H9 (cell line): ENCODE measurements at regions not wholly inside any gene's neighbourhood (a gene's known extent, or its start where the extent isn't known, plus 50 kb on each side); places are given as distances from the start of the nearest gene placed in this dataset.

Experiments
- DNase-seq: peaks from one replicate; pipeline ENCODE4 v3.0.0-alpha.2; 2017
- H2AFZ ChIP-seq: one replicate; pipeline ENCODE4 v1.6.1; 2013; ENCODE audit warnings: mild to moderate bottlenecking, low read length, control low read depth, moderate library complexity
- H2AK5ac ChIP-seq: 2 replicates; pipeline ENCODE4 v1.6.1; 2013; ENCODE audit warnings: low read length, control low read depth, mixed read lengths; ENCODE audit not compliant: insufficient read length
- H2BK120ac ChIP-seq: one replicate; pipeline ENCODE4 v1.6.1; 2013; ENCODE audit warnings: low read depth, mild to moderate bottlenecking, low read length, control low read depth, inconsistent platforms; ENCODE audit not compliant: poor library complexity, severe bottlenecking
- H2BK12ac ChIP-seq: 2 replicates; pipeline ENCODE4 v1.6.1; 2013; ENCODE audit warnings: low read length, control low read depth, mixed read lengths, low read depth; ENCODE audit not compliant: insufficient read length
- H2BK15ac ChIP-seq: 2 replicates; pipeline ENCODE4 v1.6.1; 2013; ENCODE audit warnings: low read depth, low read length, control low read depth
- H2BK20ac ChIP-seq: one replicate; pipeline ENCODE4 v1.6.1; 2013; ENCODE audit warnings: low read depth, mild to moderate bottlenecking, low read length, control low read depth, inconsistent platforms; ENCODE audit not compliant: poor library complexity, severe bottlenecking
- H2BK5ac ChIP-seq: 2 replicates; pipeline ENCODE4 v1.6.1; 2013; ENCODE audit warnings: low read length, control low read depth, mixed read lengths; ENCODE audit not compliant: insufficient read length
- H3K14ac ChIP-seq: 2 replicates; pipeline ENCODE4 v1.6.1; 2013; ENCODE audit warnings: low read length, control low read depth; ENCODE audit not compliant: insufficient read depth
- H3K18ac ChIP-seq: 2 replicates; pipeline ENCODE4 v1.6.1; 2013; ENCODE audit warnings: low read depth, mild to moderate bottlenecking, mixed read lengths, low read length, control low read depth; ENCODE audit not compliant: insufficient read length
- H3K23ac ChIP-seq: 2 replicates; pipeline ENCODE4 v1.6.1; 2013; ENCODE audit warnings: low read length, control low read depth, mixed read lengths, low read depth; ENCODE audit not compliant: insufficient read length
- H3K23me2 ChIP-seq: 2 replicates; pipeline ENCODE4 v1.6.1; 2013; ENCODE audit warnings: low read depth, mild to moderate bottlenecking, mixed read lengths, low read length, control low read depth; ENCODE audit not compliant: insufficient read length, poor library complexity, severe bottlenecking
- H3K27ac ChIP-seq: 2 replicates; pipeline ENCODE4 v1.5.1; 2013; ENCODE audit warnings: low read length, control low read depth, mixed read lengths, low read depth; ENCODE audit not compliant: insufficient read length
- H3K27me3 ChIP-seq: 2 replicates; pipeline ENCODE4 v1.6.1; 2013; ENCODE audit warnings: low read length, control low read depth, inconsistent platforms; ENCODE audit not compliant: insufficient read depth
- H3K4ac ChIP-seq: 2 replicates; pipeline ENCODE4 v1.6.1; 2013; ENCODE audit warnings: low read depth, mild to moderate bottlenecking, control low read depth, inconsistent platforms, low read length, moderate library complexity
- H3K4me1 ChIP-seq: 2 replicates; pipeline ENCODE4 v1.6.1; 2013; ENCODE audit warnings: low read length, control low read depth, inconsistent platforms; ENCODE audit not compliant: insufficient read depth
- H3K4me2 ChIP-seq: 2 replicates; pipeline ENCODE4 v1.6.1; 2013; ENCODE audit warnings: low read length, control low read depth, mixed read lengths; ENCODE audit not compliant: insufficient read length, insufficient read depth
- H3K56ac ChIP-seq: 2 replicates; pipeline ENCODE4 v1.6.1; 2013; ENCODE audit warnings: low read depth, mild to moderate bottlenecking, mixed read lengths, low read length, control low read depth; ENCODE audit not compliant: insufficient read length
- H3K79me1 ChIP-seq: 2 replicates; pipeline ENCODE4 v1.6.1; 2013; ENCODE audit warnings: low read depth, mild to moderate bottlenecking, moderate library complexity, low read length, control low read depth, inconsistent platforms; ENCODE audit not compliant: insufficient read depth, poor library complexity, severe bottlenecking
- H3K79me2 ChIP-seq: 2 replicates; pipeline ENCODE4 v1.6.1; 2013; ENCODE audit warnings: low read length, control low read depth, inconsistent platforms; ENCODE audit not compliant: insufficient read depth
- H3K9ac ChIP-seq: 2 replicates; pipeline ENCODE4 v1.6.1; 2013; ENCODE audit warnings: low read length, control low read depth, mixed read lengths; ENCODE audit not compliant: insufficient read length; ENCODE audit errors: extremely low read depth
- H3K9me3 ChIP-seq: one replicate; pipeline ENCODE4 v1.6.1; 2013; ENCODE audit warnings: low read depth, low read length, inconsistent platforms; ENCODE audit not compliant: control insufficient read depth
- H3T11ph ChIP-seq: one replicate; pipeline ENCODE4 v1.6.1; 2013; ENCODE audit warnings: mild to moderate bottlenecking, low read length, control low read depth, inconsistent platforms
- H4K20me1 ChIP-seq: one replicate; pipeline ENCODE4 v1.6.1; 2013; ENCODE audit not compliant: control insufficient read depth, insufficient read length, insufficient read depth
- H4K5ac ChIP-seq: 2 replicates; pipeline ENCODE4 v1.6.1; 2013; ENCODE audit warnings: low read depth, mild to moderate bottlenecking, mixed read lengths, low read length, control low read depth; ENCODE audit not compliant: insufficient read length
- H4K8ac ChIP-seq: replicated peaks from 2 replicates; pipeline ENCODE4 v1.6.1; 2013; ENCODE audit warnings: low read length, control low read depth, mixed read lengths, low read depth; ENCODE audit not compliant: insufficient read length
- H4K91ac ChIP-seq: 2 replicates; pipeline ENCODE4 v1.6.1; 2013; ENCODE audit warnings: low read depth, mild to moderate bottlenecking, moderate library complexity, mixed read lengths, low read length, control low read depth; ENCODE audit not compliant: insufficient read length
- H3K27ac Mint-ChIP-seq, 3 experiments: 2 replicates in 2 of 3; 3 replicates in 1 of 3; pipeline ENCODE4 v1.8.0; 2020 to 2021; ENCODE audit warnings: mixed read lengths in 3 of 3, mild to moderate bottlenecking in 1 of 3, moderate library complexity in 1 of 3
- H3K27me3 Mint-ChIP-seq: 2 replicates; pipeline ENCODE4 v1.8.0; 2021; ENCODE audit warnings: low read depth, mild to moderate bottlenecking, moderate library complexity, mixed read lengths
- H3K36me3 Mint-ChIP-seq, 3 experiments: 2 replicates in 2 of 3; 3 replicates in 1 of 3; pipeline ENCODE4 v1.8.0; 2020 to 2021; ENCODE audit warnings: low read depth in 3 of 3, mixed read lengths in 3 of 3; ENCODE audit not compliant: insufficient read depth in 1 of 3
- H3K4me1 Mint-ChIP-seq, 2 experiments: 2 replicates each; pipeline ENCODE4 v1.8.0; 2020; ENCODE audit warnings: mixed read lengths in 2 of 2
- H3K4me3 Mint-ChIP-seq, 2 experiments: 2 replicates in 1 of 2; 3 replicates in 1 of 2; pipeline ENCODE4 v1.8.0; 2020 to 2021; ENCODE audit warnings: mild to moderate bottlenecking in 2 of 2, mixed read lengths in 2 of 2, moderate library complexity in 1 of 2
- H3K9me3 Mint-ChIP-seq, 2 experiments: 2 replicates in 1 of 2; 3 replicates in 1 of 2; pipeline ENCODE4 v1.8.0; 2020; ENCODE audit warnings: mild to moderate bottlenecking in 2 of 2, mixed read lengths in 2 of 2, moderate library complexity in 1 of 2
- TF ChIP-seq, protein P1 (sequence below): fragments of 200-600 bp; sonication (generic); conservative IDR thresholded peaks from 3 replicates; pipeline ENCODE4 v1.8.0; 2021; ENCODE audit warnings: antibody characterized with exemption, mild to moderate bottlenecking

DNA sequence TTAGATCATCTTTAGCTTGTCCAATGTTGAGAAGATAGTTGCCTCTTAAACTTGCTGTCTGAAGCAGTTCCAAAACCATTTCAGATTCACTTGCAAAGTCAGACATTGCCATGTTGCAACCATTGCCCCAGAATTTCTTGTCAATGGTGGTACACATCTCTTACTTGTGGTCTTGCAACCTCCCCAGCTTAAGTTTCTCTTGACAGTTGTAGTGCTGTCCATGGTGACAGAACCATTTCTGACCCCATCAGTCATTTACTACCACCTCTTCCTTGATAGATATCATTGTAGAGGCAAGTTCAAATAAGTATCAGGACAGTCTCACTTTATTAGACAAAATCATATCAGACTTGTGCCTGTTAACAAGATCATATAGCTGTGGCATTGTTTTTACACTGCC, 407.2 kb upstream of the HNRNPA3 start:
- Histone ChIP-seq H2AK5ac (no peak overlapping the region), H3K27ac (no peak overlapping the region)

More for the DNA sequence above, 407.2 kb upstream of the HNRNPA3 start:
- no peaks in the 10 kb centered on the region for H3K9me3 ChIP-seq
- H3K4ac ChIP-seq: no peak overlapping the region
- DNase-seq: no peak
- H4K5ac ChIP-seq: no peak overlapping the region
- no peaks in the 10 kb centered on the region for H3K79me1 ChIP-seq
- H3K4me3 Mint-ChIP-seq: no peak overlapping the region
- no peak overlapping the region for H3K56ac ChIP-seq
- no peak overlapping the region for H3K9ac ChIP-seq
- no peaks in the 10 kb centered on the region for H3K79me2 ChIP-seq
- H4K91ac ChIP-seq: no peak overlapping the region
- H3K27me3 Mint-ChIP-seq: no peaks in the 10 kb centered on the region
- no peak overlapping the region for H3K23ac ChIP-seq
- no peak overlapping the region for H2BK15ac ChIP-seq
- no peak overlapping the region for H2BK20ac ChIP-seq
- H3K4me1 Mint-ChIP-seq: no peaks in the 10 kb centered on the region
- H3T11ph ChIP-seq: no peak overlapping the region
- no peaks in the 10 kb centered on the region for H3K23me2 ChIP-seq
- no peak overlapping the region for H3K27ac Mint-ChIP-seq
- no peaks in the 10 kb centered on the region for H3K27me3 ChIP-seq
- no peak overlapping the region for H2BK120ac ChIP-seq
- no peaks in the 10 kb centered on the region for H4K20me1 ChIP-seq
- H3K14ac ChIP-seq: no peak overlapping the region
- H2AFZ ChIP-seq: no peak overlapping the region
- H3K18ac ChIP-seq: no peak overlapping the region
- H3K36me3 Mint-ChIP-seq: no peaks in the 10 kb centered on the region
- H3K4me1 ChIP-seq: no peaks in the 10 kb centered on the region
- no peak overlapping the region for H3K4me2 ChIP-seq
- no peak overlapping the region for H2BK12ac ChIP-seq
- TF ChIP-seq, protein P1, sequence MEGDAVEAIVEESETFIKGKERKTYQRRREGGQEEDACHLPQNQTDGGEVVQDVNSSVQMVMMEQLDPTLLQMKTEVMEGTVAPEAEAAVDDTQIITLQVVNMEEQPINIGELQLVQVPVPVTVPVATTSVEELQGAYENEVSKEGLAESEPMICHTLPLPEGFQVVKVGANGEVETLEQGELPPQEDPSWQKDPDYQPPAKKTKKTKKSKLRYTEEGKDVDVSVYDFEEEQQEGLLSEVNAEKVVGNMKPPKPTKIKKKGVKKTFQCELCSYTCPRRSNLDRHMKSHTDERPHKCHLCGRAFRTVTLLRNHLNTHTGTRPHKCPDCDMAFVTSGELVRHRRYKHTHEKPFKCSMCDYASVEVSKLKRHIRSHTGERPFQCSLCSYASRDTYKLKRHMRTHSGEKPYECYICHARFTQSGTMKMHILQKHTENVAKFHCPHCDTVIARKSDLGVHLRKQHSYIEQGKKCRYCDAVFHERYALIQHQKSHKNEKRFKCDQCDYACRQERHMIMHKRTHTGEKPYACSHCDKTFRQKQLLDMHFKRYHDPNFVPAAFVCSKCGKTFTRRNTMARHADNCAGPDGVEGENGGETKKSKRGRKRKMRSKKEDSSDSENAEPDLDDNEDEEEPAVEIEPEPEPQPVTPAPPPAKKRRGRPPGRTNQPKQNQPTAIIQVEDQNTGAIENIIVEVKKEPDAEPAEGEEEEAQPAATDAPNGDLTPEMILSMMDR: no peak
- H2BK5ac ChIP-seq: no peak overlapping the region
- H4K8ac ChIP-seq: no peak overlapping the region
- no peaks in the 10 kb centered on the region for H3K9me3 Mint-ChIP-seq
